RWPE1 (cell line): ENCODE measurements at regions not wholly inside any gene's neighbourhood (a gene's known extent, or its start where the extent isn't known, plus 50 kb on each side); places are given as distances from the start of the nearest gene placed in this dataset.
"Not testable (repeated sequence)": the region's sequence is repeated elsewhere in the genome, so short reads cannot be mapped to it uniquely, and the experiment has no call there.

Experiments used
- CTCF ChIA-PET: fragments of 350-600 bp; sonication (Branson Sonifier 250); formaldehyde crosslinking; extraction: SDS; loops from one replicate; lab custom pipeline; 2021; lab: Yijun Ruan, JAX
- POLR2A ChIA-PET: fragments of 400-600 bp; formaldehyde crosslinking; extraction: SDS; loops from one replicate; lab custom pipeline; 2020; ENCODE audit warnings: antibody characterized with exemption; ENCODE audit not compliant: low non-redundant PET; lab: Yijun Ruan, JAX
- DNase-seq: peaks from one replicate; pipeline ENCODE4 v3.0.0; 2012; ENCODE audit warnings: low spot score
- H3K27ac ChIP-seq: fragments of 450-650 bp; 2 replicates; pipeline ENCODE4 v1.5.1; 2017
- CTCF ChIP-seq: fragments of 450-650 bp; conservative IDR thresholded peaks from 2 replicates; pipeline ENCODE4 v1.5.1; 2017; ENCODE audit warnings: low read depth, mild to moderate bottlenecking

DNA sequence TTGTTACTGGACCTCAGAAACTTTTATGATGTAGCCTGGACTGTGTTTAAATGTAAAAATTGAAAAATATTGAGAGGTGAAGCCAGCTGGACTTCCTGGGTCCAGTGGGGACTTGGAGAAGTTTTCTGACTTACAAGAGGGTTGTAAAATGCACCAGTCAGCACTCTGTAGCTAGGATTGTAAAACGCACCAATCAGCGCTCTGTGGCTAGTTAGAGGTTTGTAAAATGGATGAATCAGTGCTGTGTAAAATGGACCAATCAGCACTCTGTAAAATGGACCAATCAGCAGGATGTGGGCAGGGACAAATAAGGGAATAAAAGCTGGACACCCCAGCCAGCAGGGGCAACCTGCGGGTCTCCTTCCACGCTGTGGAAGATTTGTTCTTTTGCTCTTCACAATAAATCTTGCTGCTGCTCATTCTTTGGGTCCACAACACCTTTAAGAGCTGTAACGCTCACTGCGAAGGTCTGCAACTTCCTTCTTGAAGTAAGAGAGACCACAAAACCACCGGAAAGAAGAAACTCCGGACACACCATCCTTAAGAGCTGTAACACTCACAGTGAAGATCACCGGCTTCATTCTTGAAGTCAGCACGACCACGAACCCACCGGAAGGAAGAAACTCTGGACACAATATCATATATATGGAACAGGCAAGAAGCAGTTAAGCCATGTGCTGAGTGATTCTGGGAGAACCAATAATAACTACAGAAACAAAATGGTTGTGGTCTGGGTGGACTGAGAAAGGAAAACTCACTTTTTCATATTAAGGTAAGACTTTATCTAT is 201.3 kb downstream of the GABRG2 start:
- CTCF ChIA-PET: no interaction called here
- no peak overlapping the region for H3K27ac ChIP-seq
- POLR2A ChIA-PET: no interaction called here
- no peak for DNase-seq
- TF ChIP-seq CTCF: no peak

DNA sequence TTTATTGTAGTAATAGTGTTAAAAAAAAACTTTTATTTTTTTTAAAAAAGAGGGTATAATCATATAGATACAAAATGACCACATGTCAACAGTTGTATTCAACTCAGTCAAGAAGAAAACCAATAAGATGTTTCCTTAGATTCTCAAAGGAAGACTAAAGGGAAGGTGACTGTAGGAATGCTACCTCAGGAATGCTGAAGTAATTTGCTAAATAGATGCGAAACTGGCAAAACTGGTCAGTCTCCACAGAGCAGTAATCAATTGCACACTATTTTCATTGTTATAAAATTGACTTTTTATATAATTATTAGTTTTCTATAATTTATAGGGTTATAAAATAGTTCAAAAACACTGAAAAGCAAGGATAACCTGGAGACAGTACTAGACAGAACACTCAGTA is 204.8 kb downstream of the GABRG2 start:
- ChIA-PET CTCF (no interaction called here), POLR2A (no interaction called here)
- no peak overlapping the region for H3K27ac ChIP-seq
- no peak for TF ChIP-seq CTCF
- DNase-seq: no peak

- ChIA-PET CTCF (interaction anchor here (0.6 kb wide), 1 partner anchor 9 kb away, joined by 4 read pairs; no protein-coding TSS in a partner anchor), POLR2A (no interaction called here)
Measured at GRCh38 chr5:162274679-162275078, 207.1 kb downstream of the GABRG2 start.

GRCh38 chr5:162275387-162275786 is 207.8 kb downstream of the GABRG2 start:
- DNase-seq, CTCF ChIA-PET, H3K27ac ChIP-seq, POLR2A ChIA-PET: not testable (repeated sequence)

More at GRCh38 chr5:162274679-162275078, 207.1 kb downstream of the GABRG2 start:
- DNase-seq: no peak
- no peak for TF ChIP-seq CTCF
- H3K27ac ChIP-seq: no peak overlapping the region

DNA sequence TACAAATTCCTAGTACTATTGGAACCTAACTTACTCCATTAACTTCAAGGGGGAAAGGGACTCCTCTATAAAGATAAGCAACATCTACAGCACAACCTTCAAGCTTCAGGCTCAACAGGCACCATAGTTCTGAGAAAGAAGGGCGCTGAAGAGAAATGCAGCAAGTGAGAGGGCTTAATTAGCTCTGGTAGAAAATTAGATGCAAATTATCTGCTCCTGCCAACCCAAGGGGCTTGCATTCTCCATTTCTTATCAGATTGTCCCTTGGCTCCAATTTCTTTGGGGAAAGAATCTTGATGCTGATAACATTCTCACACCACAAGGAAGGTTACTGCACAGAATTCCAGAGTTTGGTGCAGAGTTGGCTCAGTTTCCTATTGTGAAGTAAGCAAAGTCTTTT is 214.6 kb downstream of the GABRG2 start:
- no peak for DNase-seq
- POLR2A ChIA-PET: no interaction called here
- CTCF ChIA-PET: interaction anchor here (0.6 kb wide), 1 partner anchor 989 kb away, joined by 5 read pairs; no protein-coding TSS in a partner anchor
- H3K27ac ChIP-seq: no peak overlapping the region
- TF ChIP-seq CTCF: no peak

DNA sequence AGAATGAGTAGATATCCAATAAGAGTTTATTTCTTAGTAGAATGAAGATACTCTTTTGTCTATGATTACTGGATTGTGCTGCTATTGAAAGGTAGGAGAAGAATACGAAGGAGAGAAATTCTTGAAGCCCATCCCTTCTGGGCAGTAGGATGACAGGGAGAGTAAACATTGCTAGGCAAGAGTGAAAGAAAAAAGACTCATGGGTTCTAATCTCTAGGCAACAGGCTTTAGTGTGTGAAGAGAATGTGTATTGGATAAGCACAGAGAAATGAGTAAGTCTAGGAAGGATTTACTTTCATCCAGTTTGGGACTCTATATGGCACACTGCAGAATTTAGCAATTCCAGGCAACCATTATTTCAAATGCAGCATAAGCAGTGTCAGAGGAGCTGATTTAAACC is 216.0 kb downstream of the GABRG2 start:
- POLR2A ChIA-PET: no interaction called here
- DNase-seq: no peak
- TF ChIP-seq CTCF: no peak
- CTCF ChIA-PET: interaction anchor here (0.8 kb wide), 1 partner anchor 9 kb away, joined by 4 read pairs; no protein-coding TSS in a partner anchor
- H3K27ac ChIP-seq: no peak overlapping the region

GRCh38 chr5:162288647-162289296 is 221.2 kb downstream of the GABRG2 start:
- no peak for DNase-seq
- ChIA-PET POLR2A (no interaction called here), CTCF (interaction anchor here (0.5 to 0.7 kb wide), 3 partner anchors 15 to 1565 kb away, joined by 3 read pairs; no protein-coding TSS in a partner anchor)
- no peak for TF ChIP-seq CTCF
- no peak overlapping the region for H3K27ac ChIP-seq
